Tibial nerve (tissue), 4 donors: ENCODE measurements at regions not wholly inside any gene's neighbourhood (a gene's known extent, or its start where the extent isn't known, plus 50 kb on each side); places are given as distances from the start of the nearest gene placed in this dataset.
A peak's percentile ranks its signal among the peaks of the same experiment; 100 is the strongest.

ENCODE experiments used
- CTCF ChIP-seq, 5 experiments: fragments of 200-600 bp in 3 of 5; fragments of 450-650 bp in 2 of 5; sonication (generic) in 3 of 5; IDR thresholded peaks; one replicate each; pipeline ENCODE4 v1.5.1; 2016 to 2019; ENCODE audit warnings: antibody characterized with exemption in 5 of 5, mild to moderate bottlenecking in 3 of 5, moderate library complexity in 2 of 5
- EP300 ChIP-seq, 2 donors: sonication (generic); formaldehyde crosslinking; IDR thresholded peaks; one replicate each; pipeline ENCODE4 v1.6.1; 2017; ENCODE audit warnings: antibody characterized with exemption in 2 of 2, mild to moderate bottlenecking in 1 of 2

GRCh38 chr6:166005401-166005943 is 162.2 kb downstream of the TBXT start:
- TF ChIP-seq CTCF (IDR thresholded peaks at IDR 0.05), result no peak
- peak; percentile 48 to 80 for TF ChIP-seq EP300 (IDR thresholded peaks at IDR 0.05)
